AG10803 (cell line): ENCODE measurements at regions not wholly inside any gene's neighbourhood (a gene's known extent, or its start where the extent isn't known, plus 50 kb on each side); places are given as distances from the start of the nearest gene placed in this dataset.

Source experiments
- DNase-seq: peaks from one replicate; pipeline ENCODE4 v3.0.0; 2010; ENCODE audit warnings: low read depth
- H3K4me3 ChIP-seq: 2 replicates; pipeline ENCODE4 v1.5.1; 2011; ENCODE audit warnings: mild to moderate bottlenecking, low read length, control low read depth
- TF ChIP-seq, protein P1 (sequence below): conservative IDR thresholded peaks from 2 replicates; pipeline ENCODE4 v1.5.1; 2011; ENCODE audit warnings: mild to moderate bottlenecking, low read length, control low read depth, inconsistent platforms

DNA sequence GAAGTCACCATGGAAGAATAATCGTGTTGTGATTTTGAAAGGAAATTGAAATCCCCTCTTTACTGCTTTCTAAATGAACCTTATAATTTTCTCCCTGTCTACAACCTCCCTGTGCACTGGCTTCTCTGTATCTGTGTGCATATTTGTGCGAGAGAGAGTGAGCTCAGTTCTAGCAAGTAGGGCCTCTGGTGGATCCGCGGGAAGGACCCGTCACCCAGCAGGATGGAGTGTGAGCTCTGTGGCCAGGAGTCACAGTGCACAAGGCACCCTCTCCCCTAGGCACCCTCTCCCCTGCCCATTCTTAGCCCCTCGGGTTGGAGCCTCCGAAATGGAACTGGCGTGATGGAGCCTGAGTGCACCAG is 109.0 kb downstream of the TRIM29 start:
- no peak for DNase-seq
- TF ChIP-seq, protein P1, sequence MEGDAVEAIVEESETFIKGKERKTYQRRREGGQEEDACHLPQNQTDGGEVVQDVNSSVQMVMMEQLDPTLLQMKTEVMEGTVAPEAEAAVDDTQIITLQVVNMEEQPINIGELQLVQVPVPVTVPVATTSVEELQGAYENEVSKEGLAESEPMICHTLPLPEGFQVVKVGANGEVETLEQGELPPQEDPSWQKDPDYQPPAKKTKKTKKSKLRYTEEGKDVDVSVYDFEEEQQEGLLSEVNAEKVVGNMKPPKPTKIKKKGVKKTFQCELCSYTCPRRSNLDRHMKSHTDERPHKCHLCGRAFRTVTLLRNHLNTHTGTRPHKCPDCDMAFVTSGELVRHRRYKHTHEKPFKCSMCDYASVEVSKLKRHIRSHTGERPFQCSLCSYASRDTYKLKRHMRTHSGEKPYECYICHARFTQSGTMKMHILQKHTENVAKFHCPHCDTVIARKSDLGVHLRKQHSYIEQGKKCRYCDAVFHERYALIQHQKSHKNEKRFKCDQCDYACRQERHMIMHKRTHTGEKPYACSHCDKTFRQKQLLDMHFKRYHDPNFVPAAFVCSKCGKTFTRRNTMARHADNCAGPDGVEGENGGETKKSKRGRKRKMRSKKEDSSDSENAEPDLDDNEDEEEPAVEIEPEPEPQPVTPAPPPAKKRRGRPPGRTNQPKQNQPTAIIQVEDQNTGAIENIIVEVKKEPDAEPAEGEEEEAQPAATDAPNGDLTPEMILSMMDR = no peak
- H3K4me3 ChIP-seq = no peak overlapping the region

DNA sequence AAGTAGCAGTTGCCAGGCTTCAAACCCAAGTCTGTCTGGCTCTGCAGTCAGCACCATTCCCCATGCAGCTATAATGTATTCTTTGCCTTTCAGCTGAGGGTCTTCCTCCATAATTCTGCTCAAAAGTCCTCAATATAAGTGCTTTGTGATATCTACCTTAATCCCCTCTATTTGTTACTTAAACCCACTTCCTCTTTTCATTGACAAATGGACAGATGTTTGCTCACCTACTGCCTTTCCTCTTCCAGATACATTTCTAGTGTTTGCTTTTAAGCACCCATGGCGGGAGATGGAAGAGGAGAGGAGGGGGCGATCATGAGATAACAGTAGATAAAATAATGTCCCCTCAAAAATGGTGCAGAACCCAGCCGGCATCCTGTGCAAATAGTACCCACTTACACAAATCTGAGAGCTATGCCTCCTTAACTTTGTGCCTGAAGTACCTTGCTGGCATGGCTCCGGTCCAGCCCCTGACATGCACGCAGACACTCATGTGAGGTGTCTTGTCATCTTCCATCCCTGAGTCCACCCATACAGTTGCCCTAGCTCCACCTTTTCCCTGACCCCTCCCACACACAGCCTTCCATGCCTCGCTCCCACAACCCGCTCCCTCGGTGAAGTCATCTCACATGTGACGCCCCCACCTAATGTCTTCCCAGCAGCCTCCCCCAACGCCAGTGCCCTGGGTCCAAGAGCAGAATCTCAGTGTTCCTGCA is 109.6 kb downstream of the TRIM29 start:
- no peak for DNase-seq
- TF ChIP-seq, protein P1 = no peak
- no peak overlapping the region for H3K4me3 ChIP-seq

DNA sequence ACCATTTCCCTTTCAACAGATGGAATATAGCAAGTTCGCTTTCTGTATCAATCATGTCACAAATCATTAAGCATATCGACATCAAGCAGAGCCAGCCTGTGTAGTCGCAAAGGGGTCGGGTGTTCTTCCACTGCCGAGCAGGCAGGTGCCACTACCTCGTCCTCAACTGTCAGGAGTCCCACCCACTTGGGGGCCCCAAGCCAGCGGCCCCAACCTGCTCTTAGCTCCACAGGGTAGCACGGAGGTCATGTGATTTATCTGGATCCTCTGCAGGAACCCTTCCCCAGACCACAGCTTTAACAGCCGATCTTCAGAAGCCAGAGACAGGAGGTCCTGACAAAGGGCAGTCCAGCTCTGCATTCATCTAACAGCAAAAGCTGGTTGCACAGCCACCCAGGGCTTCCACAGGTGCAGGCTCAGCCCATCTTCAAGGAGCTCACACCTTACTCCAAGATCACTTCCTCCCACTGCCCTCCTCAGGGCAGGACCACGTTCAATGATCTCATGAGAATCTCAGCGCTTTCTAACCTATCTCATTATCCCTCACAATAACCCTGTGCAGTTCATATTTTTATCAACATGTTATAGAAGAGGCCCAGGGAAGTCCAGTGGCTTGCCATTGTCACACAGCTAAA is 110.2 kb downstream of the TRIM29 start:
- H3K4me3 ChIP-seq = no peak overlapping the region
- TF ChIP-seq, protein P1 = no peak
- DNase-seq = no peak

DNA sequence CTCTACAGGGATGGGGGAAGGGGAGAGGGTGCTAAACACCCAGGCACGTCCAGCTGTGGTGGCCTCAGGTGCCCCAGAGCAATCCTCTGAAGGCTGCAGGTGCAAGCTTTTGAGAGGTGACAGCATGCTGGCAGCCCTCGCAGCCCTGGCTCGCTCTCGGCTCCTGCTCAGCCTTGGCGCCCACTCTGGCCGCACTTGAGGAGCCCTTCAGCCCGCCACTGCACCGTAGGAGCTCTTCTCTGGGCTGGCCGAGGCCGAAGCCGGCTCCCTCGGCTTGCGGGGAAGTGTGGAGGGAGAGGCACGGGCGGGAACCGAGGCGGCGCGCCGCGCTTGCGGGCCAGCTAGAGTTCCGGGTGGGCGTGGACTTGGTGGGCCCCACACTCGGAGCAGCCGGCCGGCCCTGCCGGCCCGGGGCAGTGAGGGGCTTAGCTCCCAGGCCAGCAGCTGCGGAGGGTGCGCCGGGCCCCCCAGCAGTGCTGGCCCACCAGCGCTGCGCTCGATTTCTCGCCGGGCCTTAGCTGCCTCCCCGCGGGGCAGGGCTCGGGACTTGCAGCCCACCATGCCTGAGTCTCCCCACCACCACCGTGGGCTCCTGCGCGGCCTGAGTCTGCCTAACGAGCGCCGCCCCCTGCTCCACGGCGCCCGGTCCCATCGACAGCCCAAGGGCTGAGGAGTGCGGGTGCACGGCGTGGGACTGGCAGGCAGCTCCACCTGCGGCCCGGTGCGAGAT is 112.1 kb downstream of the TRIM29 start:
- H3K4me3 ChIP-seq = no peak overlapping the region
- no peak for DNase-seq
- TF ChIP-seq, protein P1 = no peak

DNA sequence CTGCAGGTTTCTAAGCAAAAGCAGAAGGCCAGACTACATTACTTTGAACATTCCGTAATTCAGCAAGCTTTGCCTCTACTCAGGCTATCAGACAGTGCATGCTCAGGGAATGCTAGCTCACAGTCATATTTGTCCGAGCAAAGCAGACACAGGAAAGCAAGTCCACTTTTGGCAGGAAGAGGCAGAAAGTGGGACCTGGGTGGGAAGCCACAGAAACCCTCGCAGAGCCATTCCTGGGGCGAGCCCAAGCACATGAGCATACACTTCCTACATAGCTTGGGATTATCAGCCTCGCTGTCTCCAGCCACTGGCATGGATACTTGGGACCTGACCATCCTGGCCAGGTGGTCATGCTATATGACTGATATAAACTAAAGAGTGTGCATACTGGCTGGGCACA is 113.3 kb downstream of the TRIM29 start:
- TF ChIP-seq, protein P1 = no peak
- H3K4me3 ChIP-seq = no peak overlapping the region
- DNase-seq = no peak

DNA sequence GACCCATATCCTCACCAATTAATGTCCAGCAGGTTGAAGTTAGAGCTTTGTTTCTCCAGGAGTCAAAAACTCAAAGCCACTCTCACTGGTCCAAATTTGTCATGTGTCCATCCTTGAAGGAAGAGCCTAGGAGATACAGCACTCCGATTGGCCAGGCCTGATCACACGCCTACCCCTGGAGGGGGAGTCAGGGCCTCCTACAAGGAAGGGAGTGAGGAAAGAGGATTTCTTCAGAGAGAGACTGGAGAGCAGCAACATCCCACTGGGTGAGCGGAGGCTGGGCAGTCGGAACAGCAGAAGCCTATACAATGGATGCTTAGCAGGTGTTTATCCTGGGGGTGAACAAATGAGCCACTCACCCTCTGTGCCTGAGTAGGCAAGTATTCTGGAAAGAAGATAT is 113.9 kb downstream of the TRIM29 start:
- no peak for DNase-seq
- H3K4me3 ChIP-seq = no peak overlapping the region
- TF ChIP-seq, protein P1 = no peak
